ENCODE measurements at regions not wholly inside any gene's neighbourhood (a gene's known extent, or its start where the extent isn't known, plus 50 kb on each side); places are given as distances from the start of the nearest gene placed in this dataset.
"Not testable (repeated sequence)": the region's sequence is repeated elsewhere in the genome, so short reads cannot be mapped to it uniquely, and the experiment has no call there.

DNA sequence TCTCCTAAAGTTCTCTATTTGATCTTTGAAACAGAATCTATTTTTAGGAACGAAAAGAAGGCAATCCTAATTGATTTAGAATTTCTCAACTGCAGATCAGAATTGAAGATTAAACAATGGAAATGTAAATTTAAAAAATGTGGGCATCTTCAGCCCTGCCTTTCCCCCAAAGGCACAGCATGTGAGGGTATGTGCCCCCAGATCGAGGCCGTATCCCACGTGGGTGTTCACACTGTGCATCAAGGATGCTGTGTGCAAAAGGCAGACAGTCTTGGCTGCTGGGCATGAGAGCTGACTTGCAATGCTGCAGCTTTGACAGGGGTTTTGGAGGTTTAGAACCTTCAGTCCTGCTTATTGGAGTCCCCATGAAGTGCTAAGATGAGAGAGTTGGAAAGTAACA is 346.3 kb downstream of the VRK1 start:
- Histone ChIP-seq H3K27ac (replicated peaks) (no peak overlapping the region), H3K4me3 (replicated peaks; ENCODE audit: insufficient read depth, low read length) (no peak overlapping the region), H3K27me3 (ENCODE audit: insufficient read depth, poor library complexity, severe bottlenecking) (no peaks in the 10 kb centered on the region)
- TF ChIP-seq CTCF (IDR thresholded peaks at IDR 0.05; ENCODE audit: insufficient read depth, low read length) (no peak), GABPA (IDR thresholded peaks at IDR 0.05; ENCODE audit: low read depth) (no peak), POLR2AphosphoS5 (IDR thresholded peaks at IDR 0.05; ENCODE audit: low read depth) (no peak), SPI1 (IDR thresholded peaks at IDR 0.05; ENCODE audit: borderline replicate concordance, low read depth) (no peak)
- TF ChIP-seq, protein P1, sequence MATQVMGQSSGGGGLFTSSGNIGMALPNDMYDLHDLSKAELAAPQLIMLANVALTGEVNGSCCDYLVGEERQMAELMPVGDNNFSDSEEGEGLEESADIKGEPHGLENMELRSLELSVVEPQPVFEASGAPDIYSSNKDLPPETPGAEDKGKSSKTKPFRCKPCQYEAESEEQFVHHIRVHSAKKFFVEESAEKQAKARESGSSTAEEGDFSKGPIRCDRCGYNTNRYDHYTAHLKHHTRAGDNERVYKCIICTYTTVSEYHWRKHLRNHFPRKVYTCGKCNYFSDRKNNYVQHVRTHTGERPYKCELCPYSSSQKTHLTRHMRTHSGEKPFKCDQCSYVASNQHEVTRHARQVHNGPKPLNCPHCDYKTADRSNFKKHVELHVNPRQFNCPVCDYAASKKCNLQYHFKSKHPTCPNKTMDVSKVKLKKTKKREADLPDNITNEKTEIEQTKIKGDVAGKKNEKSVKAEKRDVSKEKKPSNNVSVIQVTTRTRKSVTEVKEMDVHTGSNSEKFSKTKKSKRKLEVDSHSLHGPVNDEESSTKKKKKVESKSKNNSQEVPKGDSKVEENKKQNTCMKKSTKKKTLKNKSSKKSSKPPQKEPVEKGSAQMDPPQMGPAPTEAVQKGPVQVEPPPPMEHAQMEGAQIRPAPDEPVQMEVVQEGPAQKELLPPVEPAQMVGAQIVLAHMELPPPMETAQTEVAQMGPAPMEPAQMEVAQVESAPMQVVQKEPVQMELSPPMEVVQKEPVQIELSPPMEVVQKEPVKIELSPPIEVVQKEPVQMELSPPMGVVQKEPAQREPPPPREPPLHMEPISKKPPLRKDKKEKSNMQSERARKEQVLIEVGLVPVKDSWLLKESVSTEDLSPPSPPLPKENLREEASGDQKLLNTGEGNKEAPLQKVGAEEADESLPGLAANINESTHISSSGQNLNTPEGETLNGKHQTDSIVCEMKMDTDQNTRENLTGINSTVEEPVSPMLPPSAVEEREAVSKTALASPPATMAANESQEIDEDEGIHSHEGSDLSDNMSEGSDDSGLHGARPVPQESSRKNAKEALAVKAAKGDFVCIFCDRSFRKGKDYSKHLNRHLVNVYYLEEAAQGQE (IDR thresholded peaks at IDR 0.05; ENCODE audit: insufficient replicate concordance, low read depth): no peak
- DNase-seq (ENCODE audit: low read depth in 1 of 2, low spot score in 1 of 2): no peak

DNA sequence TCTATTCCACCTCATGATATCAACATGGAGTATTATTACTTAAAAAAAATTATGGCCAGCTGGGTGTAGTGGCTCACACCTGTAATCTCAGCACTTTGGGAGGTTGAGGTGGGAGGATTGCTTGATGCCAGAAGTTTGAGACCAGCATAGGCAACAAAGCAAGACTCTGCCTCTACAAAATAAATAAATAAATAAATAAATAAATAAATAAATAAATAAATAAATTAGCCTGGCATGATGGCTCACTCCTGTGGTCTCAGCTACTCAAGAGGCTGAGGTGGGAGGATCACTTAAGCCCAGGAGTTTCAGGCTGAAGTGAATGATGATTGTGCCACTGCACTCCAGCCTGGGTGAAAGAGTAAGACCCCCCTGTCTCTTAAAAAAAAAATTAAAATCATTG is 350.8 kb downstream of the VRK1 start:
- DNase-seq (ENCODE audit: low read depth in 1 of 2, low spot score in 1 of 2); H3K27me3 ChIP-seq (ENCODE audit: insufficient read depth, poor library complexity, severe bottlenecking); H3K27ac ChIP-seq (replicated peaks); H3K4me3 ChIP-seq (replicated peaks; ENCODE audit: insufficient read depth, low read length): not testable (repeated sequence)

GRCh38 chr14:97149775-97150174 is 352.6 kb downstream of the VRK1 start:
- H3K4me3 ChIP-seq (replicated peaks; ENCODE audit: insufficient read depth, low read length): no peak overlapping the region
- TF ChIP-seq POLR2AphosphoS5 (IDR thresholded peaks at IDR 0.05; ENCODE audit: low read depth): no peak
- TF ChIP-seq SPI1 (IDR thresholded peaks at IDR 0.05; ENCODE audit: borderline replicate concordance, low read depth): no peak
- TF ChIP-seq, protein P1 (IDR thresholded peaks at IDR 0.05; ENCODE audit: insufficient replicate concordance, low read depth): no peak
- no peak for TF ChIP-seq CTCF (IDR thresholded peaks at IDR 0.05; ENCODE audit: insufficient read depth, low read length)
- no peak for TF ChIP-seq GABPA (IDR thresholded peaks at IDR 0.05; ENCODE audit: low read depth)
- H3K27ac ChIP-seq (replicated peaks): no peak overlapping the region
- no peak for DNase-seq (ENCODE audit: low read depth in 1 of 2, low spot score in 1 of 2)
- no peaks in the 10 kb centered on the region for H3K27me3 ChIP-seq (ENCODE audit: insufficient read depth, poor library complexity, severe bottlenecking)

GRCh38 chr14:97153527-97153926 is 356.3 kb downstream of the VRK1 start:
- Histone ChIP-seq H3K4me3 (replicated peaks; ENCODE audit: insufficient read depth, low read length) (no peak overlapping the region), H3K27me3 (ENCODE audit: insufficient read depth, poor library complexity, severe bottlenecking) (no peaks in the 10 kb centered on the region), H3K27ac (replicated peaks) (no peak overlapping the region)
- no peak for DNase-seq (ENCODE audit: low read depth in 1 of 2, low spot score in 1 of 2)
- no peak for TF ChIP-seq POLR2AphosphoS5 (IDR thresholded peaks at IDR 0.05; ENCODE audit: low read depth)
- TF ChIP-seq, protein P1 (IDR thresholded peaks at IDR 0.05; ENCODE audit: insufficient replicate concordance, low read depth): no peak
- no peak for TF ChIP-seq GABPA (IDR thresholded peaks at IDR 0.05; ENCODE audit: low read depth)
- no peak for TF ChIP-seq SPI1 (IDR thresholded peaks at IDR 0.05; ENCODE audit: borderline replicate concordance, low read depth)
- no peak for TF ChIP-seq CTCF (IDR thresholded peaks at IDR 0.05; ENCODE audit: insufficient read depth, low read length)
